GM12878 (cell line): ENCODE measurements at regions not wholly inside any gene's neighbourhood (a gene's known extent, or its start where the extent isn't known, plus 50 kb on each side); places are given as distances from the start of the nearest gene placed in this dataset.

Source experiments
- ATAC-seq: fragments of 200-7000 bp; cut with Tn5 transposase; 3 replicates; pipeline ENCODE4 v1.9.1; 2020; ENCODE audit warnings: mild to moderate bottlenecking, moderate library complexity
- BruUV-seq: library from RNA; stranded (reverse); fragments of 400-500 nt; replicated peaks from 2 replicates; lab custom pipeline; 2021; lab: Mats Ljungman, UMichigan
- CTCF ChIA-PET: fragments of 300-600 bp; sonication (Branson Sonifier 250); formaldehyde crosslinking; extraction: SDS; loops from one replicate; lab custom pipeline; 2021; ENCODE audit warnings: inconsistent platforms; lab: Yijun Ruan, JAX
- POLR2A ChIA-PET: fragments of 350-600 bp; formaldehyde crosslinking; extraction: SDS; loops from one replicate; lab custom pipeline; 2021; ENCODE audit warnings: inconsistent platforms; lab: Charles Lee
- RAD21 ChIA-PET: fragments of 300-600 bp; sonication (Branson Sonifier 250); formaldehyde crosslinking; loops from one replicate; lab custom pipeline; 2023; ENCODE audit warnings: antibody characterized with exemption; ENCODE audit not compliant: unreplicated experiment; lab: Charles Lee
- SMC1A ChIA-PET: fragments of 300-600 bp; sonication (Branson Sonifier 250); formaldehyde crosslinking; loops from one replicate; lab custom pipeline; 2023; ENCODE audit not compliant: unreplicated experiment, uncharacterized antibody; lab: Charles Lee
- DNase-seq: peaks from one replicate; pipeline ENCODE4 v3.0.0-alpha.2; 2011; ENCODE audit warnings: low read depth, low spot score
- FAIRE-seq: peaks from 3 replicates; lab custom pipeline; 2011; peaks lifted over from hg19 to GRCh38; lab: Jason Lieb, UNC
- H2AFZ ChIP-seq: 2 replicates; pipeline ENCODE4 v1.6.0; 2011; ENCODE audit warnings: low read depth, low read length, control low read depth; ENCODE audit not compliant: control insufficient read depth
- H3K27ac ChIP-seq: 2 replicates; pipeline ENCODE4 v1.5.1; 2011; ENCODE audit warnings: control low read depth; ENCODE audit not compliant: control insufficient read depth, insufficient read depth
- H3K27me3 ChIP-seq, 2 experiments: replicated peaks in 1 of 2; 2 replicates each; pipeline versions ENCODE4 v1.6.0 to v1.6.1; 2011; ENCODE audit warnings: low read length in 1 of 2; ENCODE audit not compliant: control insufficient read depth in 2 of 2, insufficient read depth in 2 of 2
- H3K36me3 ChIP-seq, 2 experiments: 2 replicates each; pipeline ENCODE4 v1.5.1; 2011; ENCODE audit warnings: low read length in 1 of 2; ENCODE audit not compliant: control insufficient read depth in 2 of 2, insufficient read depth in 2 of 2
- H3K4me1 ChIP-seq: 2 replicates; pipeline ENCODE4 v1.6.1; 2011; ENCODE audit warnings: mild to moderate bottlenecking, low read length, moderate library complexity, mixed read lengths; ENCODE audit not compliant: control insufficient read depth, insufficient read depth
- H3K4me2 ChIP-seq: 2 replicates; pipeline ENCODE4 v1.6.0; 2011; ENCODE audit warnings: control low read depth; ENCODE audit not compliant: control insufficient read depth, insufficient read depth
- H3K4me3 ChIP-seq: fragments of 200-600 bp; sonication (generic); 2 replicates; pipeline ENCODE4 v1.5.1; 2016
- H3K79me2 ChIP-seq: 2 replicates; pipeline ENCODE4 v1.6.0; 2011; ENCODE audit warnings: low read length; ENCODE audit not compliant: control insufficient read depth, insufficient read depth
- H3K9ac ChIP-seq: 2 replicates; pipeline ENCODE4 v1.8.0; 2011; ENCODE audit warnings: low read length, control low read depth, mixed read lengths; ENCODE audit not compliant: control insufficient read depth, insufficient read depth
- H3K9me3 ChIP-seq: replicated peaks from 3 replicates; pipeline ENCODE4 v1.5.1; 2011; ENCODE audit warnings: mild to moderate bottlenecking, low read length; ENCODE audit not compliant: control insufficient read depth, insufficient read depth
- H4K20me1 ChIP-seq: 2 replicates; pipeline ENCODE4 v1.6.0; 2011; ENCODE audit not compliant: control insufficient read depth, insufficient read depth
- ATF7 ChIP-seq: fragments of 450-650 bp; IDR thresholded peaks from 2 replicates; pipeline ENCODE4 v1.6.1; 2016; ENCODE audit warnings: low read depth, mild to moderate bottlenecking
- EGR1 ChIP-seq, 2 experiments: IDR thresholded peaks; 1 replicate in 1 of 2; 2 replicates in 1 of 2; pipeline ENCODE4 v1.6.1; 2011 to 2012; ENCODE audit warnings: low read depth in 2 of 2, low read length in 2 of 2, borderline replicate concordance in 1 of 2, mild to moderate bottlenecking in 1 of 2, moderate library complexity in 1 of 2
- EZH2 ChIP-seq: IDR thresholded peaks from 2 replicates; pipeline ENCODE4 v1.6.1; 2012; ENCODE audit warnings: low read depth, mild to moderate bottlenecking, control low read depth, inconsistent platforms, low read length, borderline replicate concordance; ENCODE audit not compliant: control insufficient read depth
- FOXM1 ChIP-seq: IDR thresholded peaks from 2 replicates; pipeline ENCODE4 v1.6.1; 2012; ENCODE audit warnings: low read depth, mild to moderate bottlenecking, inconsistent platforms, low read length, moderate library complexity
- POLR2A ChIP-seq: IDR thresholded peaks from 2 replicates; pipeline ENCODE4 v1.6.1; 2011; ENCODE audit warnings: low read depth, mild to moderate bottlenecking, low read length
- RAD21 ChIP-seq: IDR thresholded peaks from 2 replicates; pipeline ENCODE4 v1.6.1; 2011; ENCODE audit warnings: mild to moderate bottlenecking, low read depth, low read length, moderate library complexity; ENCODE audit not compliant: insufficient read depth
- STAT3 ChIP-seq: IDR thresholded peaks from 2 replicates; pipeline ENCODE4 v1.6.1; 2011; ENCODE audit warnings: low read depth, low read length, improper control_type of control experiment
- WGBS: methylation state at CpG from one replicate; pipeline ENCODE4 v1.1.6; 2016; ENCODE audit warnings: low lambda C conversion rate; ENCODE audit not compliant: insufficient replicate concordance, insufficient coverage; ENCODE audit errors: missing lambda C conversion rate; 5-methylcytosine and 5-hydroxymethylcytosine counted together
- in situ Hi-C: fragments of 300-500 bp; cut with MboI; formaldehyde crosslinking; loops from 9 replicates; pipeline ENCODE4 v1.14.3; 2018; ENCODE audit warnings: mixed read lengths
- intact Hi-C: fragments of 100-400 bp; cut with micrococcal nuclease; formaldehyde crosslinking; loops from one replicate; pipeline ENCODE4 v1.14.2; 2022; ENCODE audit not compliant: unreplicated experiment
- TF ChIP-seq, protein P1 (sequence below), 3 experiments: IDR thresholded peaks in 2 of 3; conservative IDR thresholded peaks in 1 of 3; 2 replicates each; pipeline ENCODE4 v1.5.1; 2011; ENCODE audit warnings: low read depth in 3 of 3, low read length in 3 of 3, mild to moderate bottlenecking in 3 of 3, control low read depth in 2 of 3, moderate library complexity in 2 of 3, inconsistent platforms in 1 of 3, mixed read lengths in 1 of 3; ENCODE audit not compliant: control insufficient read depth in 2 of 3, insufficient read depth in 1 of 3; ENCODE audit errors: extremely low read depth in 1 of 3

DNA sequence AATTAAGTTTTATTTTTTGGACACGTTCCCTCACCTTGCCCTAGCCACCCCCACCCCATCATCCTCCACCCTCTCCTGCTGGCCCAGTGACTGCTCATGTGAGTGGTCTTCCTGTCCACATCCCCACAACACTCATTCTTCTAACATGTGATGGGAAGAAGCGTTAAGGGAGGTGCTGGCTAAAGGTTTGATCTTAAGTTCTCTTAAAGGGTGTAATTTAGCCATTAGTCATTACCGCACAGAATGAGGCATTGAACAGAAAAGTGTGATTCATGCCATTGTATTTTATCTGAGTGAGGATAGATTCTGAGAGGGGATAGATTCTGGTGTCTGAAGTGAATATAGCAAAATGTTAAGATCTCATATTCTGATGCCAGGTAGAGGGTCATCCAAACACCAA, 272.9 kb upstream of the TPM1 start:
- ATAC-seq (no peak), FAIRE-seq (no peak), DNase-seq (no peak)
- POLR2A ChIA-PET = no interaction called here
- Histone ChIP-seq H3K27me3 (no peaks in the 10 kb centered on the region), H3K27ac (no peak overlapping the region), H3K9me3 (no peaks in the 10 kb centered on the region), H4K20me1 (no peaks in the 10 kb centered on the region), H3K36me3 (no peaks in the 10 kb centered on the region), H3K79me2 (no peaks in the 10 kb centered on the region), H3K9ac (no peak overlapping the region), H2AFZ (no peak overlapping the region), H3K4me2 (no peak overlapping the region), H3K4me3 (no peak overlapping the region), H3K4me1 (no peaks in the 10 kb centered on the region)
- RAD21 ChIA-PET = no interaction called here
- SMC1A ChIA-PET = no interaction called here
- no peak for TF ChIP-seq STAT3
- no peak for TF ChIP-seq POLR2A
- no peak for TF ChIP-seq FOXM1
- no peak for TF ChIP-seq EGR1 (IDR thresholded peaks at IDR 0.05; ENCODE audit: borderline replicate concordance in 1 of 2, low read depth in 2 of 2, low read length in 2 of 2)
- CTCF ChIA-PET = interaction anchor here (1.2 kb wide), 1 partner anchor 325 kb away, joined by 4 read pairs; no protein-coding TSS in a partner anchor
- intact Hi-C loops (no loop called here), in situ Hi-C loops (loop anchor here (10.0 kb wide), 1 partner anchor 315 kb away; no protein-coding TSS in a partner anchor)
- 42% methylated on average over 3 of the region's 3 CpGs for WGBS
- BruUV-seq = no TSS peak

DNA sequence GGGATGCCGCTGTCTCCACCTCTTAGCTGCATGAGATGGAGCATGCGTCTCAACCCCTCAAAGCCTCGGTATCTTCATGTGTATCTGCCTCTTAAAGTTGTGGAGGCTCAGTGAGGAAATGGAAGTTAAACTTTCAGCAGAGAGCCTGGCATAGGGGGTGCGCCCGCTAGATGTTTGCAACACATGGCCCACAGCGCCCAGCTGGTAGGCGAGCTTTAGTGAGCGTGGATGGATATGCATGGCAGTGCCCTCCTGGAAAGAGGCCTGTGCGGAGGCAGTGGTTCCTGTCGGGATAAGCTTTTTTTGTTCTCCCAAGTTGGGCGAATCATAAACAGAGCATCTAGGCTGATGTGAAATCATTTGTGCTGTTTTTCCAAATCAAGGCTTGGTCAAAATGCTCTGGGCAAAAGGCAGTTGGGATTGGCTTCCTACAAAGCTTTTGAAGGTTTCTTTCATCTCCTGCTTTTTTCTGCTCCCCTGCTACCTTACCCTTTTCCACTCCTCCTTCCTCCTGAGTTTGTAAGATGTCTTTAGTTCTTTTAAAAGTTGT, 272.4 kb upstream of the TPM1 start:
- Histone ChIP-seq H4K20me1 (no peaks in the 10 kb centered on the region), H3K4me1 (no peaks in the 10 kb centered on the region), H3K4me3 (no peak overlapping the region), H3K4me2 (no peak overlapping the region), H2AFZ (no peak overlapping the region), H3K9ac (no peak overlapping the region), H3K27ac (no peak overlapping the region), H3K9me3 (no peaks in the 10 kb centered on the region), H3K27me3 (no peaks in the 10 kb centered on the region), H3K79me2 (no peaks in the 10 kb centered on the region), H3K36me3 (no peaks in the 10 kb centered on the region)
- TF ChIP-seq EZH2 (no peak), ATF7 (no peak), RAD21 (no peak)
- TF ChIP-seq, protein P1, sequence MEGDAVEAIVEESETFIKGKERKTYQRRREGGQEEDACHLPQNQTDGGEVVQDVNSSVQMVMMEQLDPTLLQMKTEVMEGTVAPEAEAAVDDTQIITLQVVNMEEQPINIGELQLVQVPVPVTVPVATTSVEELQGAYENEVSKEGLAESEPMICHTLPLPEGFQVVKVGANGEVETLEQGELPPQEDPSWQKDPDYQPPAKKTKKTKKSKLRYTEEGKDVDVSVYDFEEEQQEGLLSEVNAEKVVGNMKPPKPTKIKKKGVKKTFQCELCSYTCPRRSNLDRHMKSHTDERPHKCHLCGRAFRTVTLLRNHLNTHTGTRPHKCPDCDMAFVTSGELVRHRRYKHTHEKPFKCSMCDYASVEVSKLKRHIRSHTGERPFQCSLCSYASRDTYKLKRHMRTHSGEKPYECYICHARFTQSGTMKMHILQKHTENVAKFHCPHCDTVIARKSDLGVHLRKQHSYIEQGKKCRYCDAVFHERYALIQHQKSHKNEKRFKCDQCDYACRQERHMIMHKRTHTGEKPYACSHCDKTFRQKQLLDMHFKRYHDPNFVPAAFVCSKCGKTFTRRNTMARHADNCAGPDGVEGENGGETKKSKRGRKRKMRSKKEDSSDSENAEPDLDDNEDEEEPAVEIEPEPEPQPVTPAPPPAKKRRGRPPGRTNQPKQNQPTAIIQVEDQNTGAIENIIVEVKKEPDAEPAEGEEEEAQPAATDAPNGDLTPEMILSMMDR (IDR thresholded peaks at IDR 0.05 in 2 of 3, conservative IDR thresholded peaks at IDR 0.05 in 1 of 3; ENCODE audit: control insufficient read depth in 2 of 3, extremely low read depth in 1 of 3, insufficient read depth in 1 of 3, low read depth in 3 of 3, low read length in 3 of 3) = no peak
- ATAC-seq (no peak), FAIRE-seq (no peak), DNase-seq (no peak)
- ChIA-PET CTCF (interaction anchor here (0.8 to 1.2 kb wide), 2 partner anchors 28 to 324 kb away, joined by 4 read pairs; no protein-coding TSS in a partner anchor), POLR2A (no interaction called here), SMC1A (no interaction called here), RAD21 (no interaction called here)
- 61% methylated on average over 11 of the region's 11 CpGs for WGBS
- in situ Hi-C loops = loop anchor here (10.0 kb wide), 1 partner anchor 315 kb away; no protein-coding TSS in a partner anchor
- BruUV-seq = no TSS peak
- intact Hi-C loops = no loop called here
